Liver (tissue), 8 donors: ENCODE measurements at regions not wholly inside any gene's neighbourhood (a gene's known extent, or its start where the extent isn't known, plus 50 kb on each side); places are given as distances from the start of the nearest gene placed in this dataset.

Experiments used
- DNase-seq: peaks from one replicate; pipeline ENCODE4 v3.0.0-alpha.2; 2017; ENCODE audit warnings: low spot score
- H3K27ac ChIP-seq, 2 donors: one replicate each; pipeline ENCODE4 v1.7.0; 2013; ENCODE audit warnings: inconsistent platforms in 2 of 2, low read length in 2 of 2, control low read depth in 1 of 2, low read depth in 1 of 2, mild to moderate bottlenecking in 1 of 2
- H3K27me3 ChIP-seq, 4 donors: one replicate each; pipeline versions ENCODE4 v1.6.1 to v1.7.0; 2013; ENCODE audit warnings: low read length in 3 of 4, inconsistent platforms in 1 of 4, mild to moderate bottlenecking in 1 of 4, moderate library complexity in 1 of 4; ENCODE audit not compliant: control insufficient read depth in 4 of 4, insufficient read depth in 4 of 4
- H3K36me3 ChIP-seq, 4 donors: one replicate each; pipeline versions ENCODE4 v1.6.1 to v1.7.0; 2013; ENCODE audit warnings: low read length in 3 of 4, mild to moderate bottlenecking in 3 of 4, low read depth in 1 of 4, moderate library complexity in 1 of 4; ENCODE audit not compliant: control insufficient read depth in 4 of 4, insufficient read depth in 3 of 4
- H3K4me1 ChIP-seq, 4 donors: one replicate each; pipeline versions ENCODE4 v1.6.1 to v1.7.0; 2013; ENCODE audit warnings: low read length in 3 of 4, mild to moderate bottlenecking in 3 of 4, moderate library complexity in 1 of 4; ENCODE audit not compliant: control insufficient read depth in 4 of 4, insufficient read depth in 4 of 4
- H3K4me3 ChIP-seq, 3 donors: one replicate each; pipeline versions ENCODE4 v1.6.1 to v1.7.0; 2013; ENCODE audit warnings: low read length in 3 of 3, control low read depth in 1 of 3, low read depth in 1 of 3, mild to moderate bottlenecking in 1 of 3
- H3K9ac ChIP-seq, 2 donors: one replicate each; pipeline ENCODE4 v1.7.0; 2013; ENCODE audit warnings: low read length in 2 of 2, mild to moderate bottlenecking in 2 of 2, moderate library complexity in 2 of 2, control low read depth in 1 of 2, low read depth in 1 of 2
- H3K9me3 ChIP-seq, 4 donors: one replicate each; pipeline versions ENCODE4 v1.6.1 to v1.7.0; 2013; ENCODE audit warnings: low read length in 3 of 4; ENCODE audit not compliant: control insufficient read depth in 4 of 4
- CTCF ChIP-seq: fragments of 150-350 bp; IDR thresholded peaks from 2 replicates; pipeline ENCODE4 v1.5.1; 2017; ENCODE audit warnings: improper control_type of control experiment, low read depth, low read length; ENCODE audit not compliant: missing input control
- EGR1 ChIP-seq, 2 donors: IDR thresholded peaks; 2 replicates each; pipeline ENCODE4 v1.6.1; 2016 to 2018; ENCODE audit warnings: antibody characterized with exemption in 2 of 2, low read depth in 2 of 2
- FOXA1 ChIP-seq: IDR thresholded peaks from 2 replicates; pipeline ENCODE4 v1.6.1; 2016; ENCODE audit warnings: antibody characterized with exemption
- FOXA2 ChIP-seq: IDR thresholded peaks from 2 replicates; pipeline ENCODE4 v1.6.1; 2016; ENCODE audit warnings: antibody characterized with exemption
- GABPA ChIP-seq, 2 donors: IDR thresholded peaks in 1 of 2; conservative IDR thresholded peaks in 1 of 2; 2 replicates each; pipeline ENCODE4 v1.6.1; 2016; ENCODE audit warnings: antibody characterized with exemption in 2 of 2, mild to moderate bottlenecking in 1 of 2, moderate library complexity in 1 of 2
- HNF4A ChIP-seq, 2 donors: conservative IDR thresholded peaks; 2 replicates each; pipeline ENCODE4 v1.6.1; 2016; ENCODE audit warnings: antibody characterized with exemption in 2 of 2, mild to moderate bottlenecking in 2 of 2
- HNF4G ChIP-seq: IDR thresholded peaks from 2 replicates; pipeline ENCODE4 v1.6.1; 2016; ENCODE audit warnings: antibody characterized with exemption
- JUND ChIP-seq, 2 donors: IDR thresholded peaks; 2 replicates each; pipeline ENCODE4 v1.6.1; 2016; ENCODE audit warnings: antibody characterized with exemption in 2 of 2
- NR2F2 ChIP-seq: IDR thresholded peaks from 2 replicates; pipeline ENCODE4 v1.6.1; 2016; ENCODE audit warnings: antibody characterized with exemption
- RAD21 ChIP-seq, 2 donors: IDR thresholded peaks; 2 replicates each; pipeline ENCODE4 v1.6.1; 2016; ENCODE audit warnings: antibody characterized with exemption in 2 of 2, mild to moderate bottlenecking in 2 of 2
- RXRA ChIP-seq, 2 donors: IDR thresholded peaks; 2 replicates each; pipeline ENCODE4 v1.6.1; 2017 to 2018; ENCODE audit warnings: antibody characterized with exemption in 2 of 2, mild to moderate bottlenecking in 1 of 2
- SP1 ChIP-seq: IDR thresholded peaks from 2 replicates; pipeline ENCODE4 v1.6.1; 2018; ENCODE audit warnings: antibody characterized with exemption, mild to moderate bottlenecking
- TAF1 ChIP-seq: conservative IDR thresholded peaks from 2 replicates; pipeline ENCODE4 v1.6.1; 2016; ENCODE audit warnings: antibody characterized with exemption, mild to moderate bottlenecking
- YY1 ChIP-seq: IDR thresholded peaks from 2 replicates; pipeline ENCODE4 v1.6.1; 2016; ENCODE audit warnings: antibody characterized with exemption, mild to moderate bottlenecking
- WGBS: extraction: QIAGEN DNeasy Blood & Tissue Kit; methylation state at CpG from one replicate; pipeline ENCODE4 v1.1.7; 2013; 5-methylcytosine and 5-hydroxymethylcytosine counted together
- TF ChIP-seq, protein P1 (sequence below): IDR thresholded peaks from 2 replicates; pipeline ENCODE4 v1.6.1; 2016; ENCODE audit warnings: antibody characterized with exemption, mild to moderate bottlenecking
- TF ChIP-seq, protein P2 (sequence below): IDR thresholded peaks from 2 replicates; pipeline ENCODE4 v1.6.1; 2016; ENCODE audit warnings: antibody characterized with exemption
- TF ChIP-seq, protein P3 (sequence below): IDR thresholded peaks from 2 replicates; pipeline ENCODE4 v1.6.1; 2016; ENCODE audit warnings: antibody characterized with exemption
- TF ChIP-seq, protein P4 (sequence below): IDR thresholded peaks from 2 replicates; pipeline ENCODE4 v1.6.1; 2016; ENCODE audit warnings: antibody characterized with exemption
- donor health status: healthy.
- donor health status: healthy.
- donor health status: healthy.
- donor health status: healthy.
- donor health status: healthy.

GRCh38 chr5:158326256-158326655, 467.3 kb upstream of the CLINT1 start:
- Histone ChIP-seq H3K9me3 (peaks cover 0 to 9% (median 0%) of the 10 kb centered on the region in 4 donors), H3K27me3 (no peaks in the 10 kb centered on the region), H3K27ac (no peak overlapping the region), H3K9ac (no peak overlapping the region), H3K4me3 (no peak overlapping the region), H3K4me1 (no peaks in the 10 kb centered on the region), H3K36me3 (no peaks in the 10 kb centered on the region)
- WGBS: 87% methylated on average over 1 of the region's 1 CpG
- TF ChIP-seq NR2F2 (no peak), HNF4A (conservative IDR thresholded peaks at IDR 0.05) (no peak), GABPA (IDR thresholded peaks at IDR 0.05 in 1 of 2, conservative IDR thresholded peaks at IDR 0.05 in 1 of 2) (no peak), JUND (IDR thresholded peaks at IDR 0.05) (no peak), TAF1 (no peak), CTCF (no peak), RAD21 (IDR thresholded peaks at IDR 0.05) (no peak)
- DNase-seq: no peak

GRCh38 chr5:158324236-158324635, 465.3 kb upstream of the CLINT1 start:
- Histone ChIP-seq H3K36me3 (no peaks in the 10 kb centered on the region), H3K4me1 (no peaks in the 10 kb centered on the region), H3K27ac (no peak overlapping the region), H3K4me3 (no peak overlapping the region), H3K9me3 (no peaks in the 10 kb centered on the region), H3K9ac (no peak overlapping the region), H3K27me3 (no peaks in the 10 kb centered on the region)
- 94% methylated on average over 3 of the region's 3 CpGs for WGBS
- TF ChIP-seq, protein P1, sequence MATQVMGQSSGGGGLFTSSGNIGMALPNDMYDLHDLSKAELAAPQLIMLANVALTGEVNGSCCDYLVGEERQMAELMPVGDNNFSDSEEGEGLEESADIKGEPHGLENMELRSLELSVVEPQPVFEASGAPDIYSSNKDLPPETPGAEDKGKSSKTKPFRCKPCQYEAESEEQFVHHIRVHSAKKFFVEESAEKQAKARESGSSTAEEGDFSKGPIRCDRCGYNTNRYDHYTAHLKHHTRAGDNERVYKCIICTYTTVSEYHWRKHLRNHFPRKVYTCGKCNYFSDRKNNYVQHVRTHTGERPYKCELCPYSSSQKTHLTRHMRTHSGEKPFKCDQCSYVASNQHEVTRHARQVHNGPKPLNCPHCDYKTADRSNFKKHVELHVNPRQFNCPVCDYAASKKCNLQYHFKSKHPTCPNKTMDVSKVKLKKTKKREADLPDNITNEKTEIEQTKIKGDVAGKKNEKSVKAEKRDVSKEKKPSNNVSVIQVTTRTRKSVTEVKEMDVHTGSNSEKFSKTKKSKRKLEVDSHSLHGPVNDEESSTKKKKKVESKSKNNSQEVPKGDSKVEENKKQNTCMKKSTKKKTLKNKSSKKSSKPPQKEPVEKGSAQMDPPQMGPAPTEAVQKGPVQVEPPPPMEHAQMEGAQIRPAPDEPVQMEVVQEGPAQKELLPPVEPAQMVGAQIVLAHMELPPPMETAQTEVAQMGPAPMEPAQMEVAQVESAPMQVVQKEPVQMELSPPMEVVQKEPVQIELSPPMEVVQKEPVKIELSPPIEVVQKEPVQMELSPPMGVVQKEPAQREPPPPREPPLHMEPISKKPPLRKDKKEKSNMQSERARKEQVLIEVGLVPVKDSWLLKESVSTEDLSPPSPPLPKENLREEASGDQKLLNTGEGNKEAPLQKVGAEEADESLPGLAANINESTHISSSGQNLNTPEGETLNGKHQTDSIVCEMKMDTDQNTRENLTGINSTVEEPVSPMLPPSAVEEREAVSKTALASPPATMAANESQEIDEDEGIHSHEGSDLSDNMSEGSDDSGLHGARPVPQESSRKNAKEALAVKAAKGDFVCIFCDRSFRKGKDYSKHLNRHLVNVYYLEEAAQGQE: no peak
- TF ChIP-seq FOXA2 (no peak), YY1 (no peak), RXRA (IDR thresholded peaks at IDR 0.05) (no peak), HNF4G (no peak), TAF1 (no peak), FOXA1 (no peak), RAD21 (IDR thresholded peaks at IDR 0.05) (no peak)
- no peak for DNase-seq

- TF ChIP-seq, protein P2, sequence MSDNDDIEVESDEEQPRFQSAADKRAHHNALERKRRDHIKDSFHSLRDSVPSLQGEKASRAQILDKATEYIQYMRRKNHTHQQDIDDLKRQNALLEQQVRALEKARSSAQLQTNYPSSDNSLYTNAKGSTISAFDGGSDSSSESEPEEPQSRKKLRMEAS: no peak
- TF ChIP-seq, protein P3, sequence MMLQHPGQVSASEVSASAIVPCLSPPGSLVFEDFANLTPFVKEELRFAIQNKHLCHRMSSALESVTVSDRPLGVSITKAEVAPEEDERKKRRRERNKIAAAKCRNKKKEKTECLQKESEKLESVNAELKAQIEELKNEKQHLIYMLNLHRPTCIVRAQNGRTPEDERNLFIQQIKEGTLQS: no peak
- TF ChIP-seq EGR1 (IDR thresholded peaks at IDR 0.05; ENCODE audit: low read depth in 2 of 2) (no peak), RAD21 (IDR thresholded peaks at IDR 0.05) (peak in 1 of 2 donors; percentile 24), TAF1 (no peak), CTCF (no peak), NR2F2 (no peak), FOXA2 (no peak), SP1 (no peak), JUND (IDR thresholded peaks at IDR 0.05) (no peak), HNF4A (conservative IDR thresholded peaks at IDR 0.05) (peak in 1 of 2 donors; percentile 45), RXRA (IDR thresholded peaks at IDR 0.05) (peak in 1 of 2 donors; percentile 50), GABPA (IDR thresholded peaks at IDR 0.05 in 1 of 2, conservative IDR thresholded peaks at IDR 0.05 in 1 of 2) (no peak), HNF4G (no peak)
- TF ChIP-seq, protein P4, sequence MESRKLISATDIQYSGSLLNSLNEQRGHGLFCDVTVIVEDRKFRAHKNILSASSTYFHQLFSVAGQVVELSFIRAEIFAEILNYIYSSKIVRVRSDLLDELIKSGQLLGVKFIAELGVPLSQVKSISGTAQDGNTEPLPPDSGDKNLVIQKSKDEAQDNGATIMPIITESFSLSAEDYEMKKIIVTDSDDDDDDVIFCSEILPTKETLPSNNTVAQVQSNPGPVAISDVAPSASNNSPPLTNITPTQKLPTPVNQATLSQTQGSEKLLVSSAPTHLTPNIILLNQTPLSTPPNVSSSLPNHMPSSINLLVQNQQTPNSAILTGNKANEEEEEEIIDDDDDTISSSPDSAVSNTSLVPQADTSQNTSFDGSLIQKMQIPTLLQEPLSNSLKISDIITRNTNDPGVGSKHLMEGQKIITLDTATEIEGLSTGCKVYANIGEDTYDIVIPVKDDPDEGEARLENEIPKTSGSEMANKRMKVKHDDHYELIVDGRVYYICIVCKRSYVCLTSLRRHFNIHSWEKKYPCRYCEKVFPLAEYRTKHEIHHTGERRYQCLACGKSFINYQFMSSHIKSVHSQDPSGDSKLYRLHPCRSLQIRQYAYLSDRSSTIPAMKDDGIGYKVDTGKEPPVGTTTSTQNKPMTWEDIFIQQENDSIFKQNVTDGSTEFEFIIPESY: no peak
- no peak overlapping the region for H3K27ac ChIP-seq
- H3K4me1 ChIP-seq: no peaks in the 10 kb centered on the region
- H3K4me3 ChIP-seq: no peak overlapping the region
- no peak for DNase-seq
- WGBS: 60% methylated on average over 1 of the region's 1 CpG
- no peaks in the 10 kb centered on the region for H3K9me3 ChIP-seq
- no peaks in the 10 kb centered on the region for H3K27me3 ChIP-seq
- H3K9ac ChIP-seq: no peak overlapping the region
- no peaks in the 10 kb centered on the region for H3K36me3 ChIP-seq
Measured at GRCh38 chr5:158322620-158323019, 463.7 kb upstream of the CLINT1 start.
